ENCODE measurements at regions not wholly inside any gene's neighbourhood (a gene's known extent, or its start where the extent isn't known, plus 50 kb on each side); places are given as distances from the start of the nearest gene placed in this dataset.

- no peaks in the 10 kb centered on the region for H3K9me3 ChIP-seq (replicated peaks; ENCODE audit: insufficient read depth, low read length)
- H3K27me3 ChIP-seq (replicated peaks; ENCODE audit: insufficient read depth, low read length) = no peaks in the 10 kb centered on the region
- H3K27ac ChIP-seq (ENCODE audit: low read length) = no peak overlapping the region
- TF ChIP-seq, protein P1, sequence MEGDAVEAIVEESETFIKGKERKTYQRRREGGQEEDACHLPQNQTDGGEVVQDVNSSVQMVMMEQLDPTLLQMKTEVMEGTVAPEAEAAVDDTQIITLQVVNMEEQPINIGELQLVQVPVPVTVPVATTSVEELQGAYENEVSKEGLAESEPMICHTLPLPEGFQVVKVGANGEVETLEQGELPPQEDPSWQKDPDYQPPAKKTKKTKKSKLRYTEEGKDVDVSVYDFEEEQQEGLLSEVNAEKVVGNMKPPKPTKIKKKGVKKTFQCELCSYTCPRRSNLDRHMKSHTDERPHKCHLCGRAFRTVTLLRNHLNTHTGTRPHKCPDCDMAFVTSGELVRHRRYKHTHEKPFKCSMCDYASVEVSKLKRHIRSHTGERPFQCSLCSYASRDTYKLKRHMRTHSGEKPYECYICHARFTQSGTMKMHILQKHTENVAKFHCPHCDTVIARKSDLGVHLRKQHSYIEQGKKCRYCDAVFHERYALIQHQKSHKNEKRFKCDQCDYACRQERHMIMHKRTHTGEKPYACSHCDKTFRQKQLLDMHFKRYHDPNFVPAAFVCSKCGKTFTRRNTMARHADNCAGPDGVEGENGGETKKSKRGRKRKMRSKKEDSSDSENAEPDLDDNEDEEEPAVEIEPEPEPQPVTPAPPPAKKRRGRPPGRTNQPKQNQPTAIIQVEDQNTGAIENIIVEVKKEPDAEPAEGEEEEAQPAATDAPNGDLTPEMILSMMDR (IDR thresholded peaks at IDR 0.05; ENCODE audit: low read length) = no peak
- TF ChIP-seq EZH2 (optimal IDR thresholded peaks at IDR 0.05; ENCODE audit: low read depth, low read length) (no peak), EZH2phosphoT487 (IDR thresholded peaks at IDR 0.05; ENCODE audit: low read length) (no peak)
- no peak overlapping the region for H2AFZ ChIP-seq (ENCODE audit: low read length)
- no peaks in the 10 kb centered on the region for H3K9me2 ChIP-seq (replicated peaks; ENCODE audit: insufficient read depth, low read length)
- no peaks in the 10 kb centered on the region for H3K79me2 ChIP-seq (ENCODE audit: low read length)
- H3K4me1 ChIP-seq (ENCODE audit: low read length) = no peaks in the 10 kb centered on the region
- no peaks in the 10 kb centered on the region for H3K36me3 ChIP-seq (replicated peaks; ENCODE audit: insufficient read depth, low read length)
- no peak overlapping the region for H3K4me2 ChIP-seq (ENCODE audit: low read depth, low read length)
- no peak for DNase-seq
- no peak overlapping the region for H3K4me3 ChIP-seq (ENCODE audit: low read length)
- H3F3A ChIP-seq (ENCODE audit: insufficient read depth, low read length) = no peaks in the 10 kb centered on the region
- H4K20me1 ChIP-seq (ENCODE audit: insufficient read depth, low read length) = no peaks in the 10 kb centered on the region
- no peak overlapping the region for H3K9ac ChIP-seq (ENCODE audit: low read length)
These were observed 275.2 kb downstream of the TRIML1 start for GRCh38 chr4:188414441-188414840.

GRCh38 chr4:188417181-188417580, 277.9 kb downstream of the TRIML1 start:
- Histone ChIP-seq H3K9me2 (replicated peaks; ENCODE audit: insufficient read depth, low read length) (no peaks in the 10 kb centered on the region), H2AFZ (ENCODE audit: low read length) (no peak overlapping the region), H3F3A (ENCODE audit: insufficient read depth, low read length) (no peaks in the 10 kb centered on the region), H3K4me1 (ENCODE audit: low read length) (no peaks in the 10 kb centered on the region), H3K9me3 (replicated peaks; ENCODE audit: insufficient read depth, low read length) (no peaks in the 10 kb centered on the region), H4K20me1 (ENCODE audit: insufficient read depth, low read length) (no peaks in the 10 kb centered on the region), H3K27ac (ENCODE audit: low read length) (no peak overlapping the region), H3K79me2 (ENCODE audit: low read length) (no peaks in the 10 kb centered on the region), H3K36me3 (replicated peaks; ENCODE audit: insufficient read depth, low read length) (no peaks in the 10 kb centered on the region), H3K9ac (ENCODE audit: low read length) (no peak overlapping the region), H3K4me3 (ENCODE audit: low read length) (no peak overlapping the region), H3K27me3 (replicated peaks; ENCODE audit: insufficient read depth, low read length) (no peaks in the 10 kb centered on the region), H3K4me2 (ENCODE audit: low read depth, low read length) (no peak overlapping the region)
- TF ChIP-seq, protein P1 (IDR thresholded peaks at IDR 0.05; ENCODE audit: low read length) = no peak
- no peak for TF ChIP-seq EZH2phosphoT487 (IDR thresholded peaks at IDR 0.05; ENCODE audit: low read length)
- no peak for TF ChIP-seq EZH2 (optimal IDR thresholded peaks at IDR 0.05; ENCODE audit: low read depth, low read length)
- no peak for DNase-seq

DNA sequence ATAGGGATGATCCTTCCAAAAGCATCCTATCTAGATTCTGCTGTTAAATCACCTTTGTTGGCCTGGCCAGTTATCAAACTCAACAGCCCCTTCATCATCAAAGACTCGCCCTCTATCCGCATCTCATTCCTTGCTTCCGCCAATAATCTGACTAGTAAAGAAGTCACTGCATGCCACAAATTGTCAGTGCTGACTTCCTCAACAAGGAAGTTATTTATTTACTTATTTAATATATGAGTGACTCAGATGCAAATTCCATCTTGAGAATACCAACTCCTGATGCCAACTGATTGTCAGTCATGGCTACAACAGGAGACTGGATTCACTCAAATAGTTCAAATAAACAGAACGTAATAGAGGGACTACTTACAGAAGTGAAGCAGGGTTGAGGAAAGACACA, 283.8 kb downstream of the TRIML1 start:
- Histone ChIP-seq H3K36me3 (replicated peaks; ENCODE audit: insufficient read depth, low read length) (no peaks in the 10 kb centered on the region), H3K4me1 (ENCODE audit: low read length) (no peaks in the 10 kb centered on the region), H3K4me3 (ENCODE audit: low read length) (no peak overlapping the region), H3K27me3 (replicated peaks; ENCODE audit: insufficient read depth, low read length) (no peaks in the 10 kb centered on the region), H2AFZ (ENCODE audit: low read length) (no peak overlapping the region), H3F3A (ENCODE audit: insufficient read depth, low read length) (no peaks in the 10 kb centered on the region), H3K27ac (ENCODE audit: low read length) (no peak overlapping the region), H3K79me2 (ENCODE audit: low read length) (no peaks in the 10 kb centered on the region), H3K9me2 (replicated peaks; ENCODE audit: insufficient read depth, low read length) (no peaks in the 10 kb centered on the region), H4K20me1 (ENCODE audit: insufficient read depth, low read length) (no peaks in the 10 kb centered on the region), H3K4me2 (ENCODE audit: low read depth, low read length) (no peak overlapping the region), H3K9ac (ENCODE audit: low read length) (no peak overlapping the region), H3K9me3 (replicated peaks; ENCODE audit: insufficient read depth, low read length) (no peaks in the 10 kb centered on the region)
- TF ChIP-seq, protein P1 (IDR thresholded peaks at IDR 0.05; ENCODE audit: low read length) = no peak
- TF ChIP-seq EZH2phosphoT487 (IDR thresholded peaks at IDR 0.05; ENCODE audit: low read length) (no peak), EZH2 (optimal IDR thresholded peaks at IDR 0.05; ENCODE audit: low read depth, low read length) (no peak)
- no peak for DNase-seq
